HL-60 (cell line): ENCODE measurements at regions not wholly inside any gene's neighbourhood (a gene's known extent, or its start where the extent isn't known, plus 50 kb on each side); places are given as distances from the start of the nearest gene placed in this dataset.

Experiments used
- CTCF ChIP-seq: IDR thresholded peaks from one replicate; pipeline ENCODE4 v1.5.1; 2011; ENCODE audit warnings: low read length, control low read depth, inconsistent platforms; ENCODE audit not compliant: insufficient read depth
- GABPA ChIP-seq: IDR thresholded peaks from 2 replicates; pipeline ENCODE4 v1.6.1; 2012; ENCODE audit warnings: low read depth

DNA sequence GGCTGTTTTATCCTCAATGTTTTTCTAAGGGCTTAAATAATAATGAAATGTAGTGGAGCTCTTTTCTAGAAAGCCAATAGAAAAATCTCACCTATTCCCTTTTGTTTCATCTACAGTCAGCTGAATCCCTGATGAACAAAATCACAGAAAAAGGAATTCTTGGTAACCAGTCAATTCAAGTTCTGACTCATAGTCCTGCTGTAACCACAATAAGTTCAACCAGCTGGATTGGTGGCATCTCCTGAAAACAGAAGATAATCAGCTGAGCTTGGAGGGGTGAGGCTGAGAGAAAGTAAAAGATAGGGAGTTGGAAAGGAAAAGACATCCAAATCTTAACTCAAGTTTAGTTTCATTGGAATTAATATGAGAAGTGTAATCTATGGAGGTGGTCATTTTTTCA, 772.1 kb downstream of the CCSER2 start:
- TF ChIP-seq CTCF = no peak
- no peak for TF ChIP-seq GABPA
